ENCODE measurements at regions not wholly inside any gene's neighbourhood (a gene's known extent, or its start where the extent isn't known, plus 50 kb on each side); places are given as distances from the start of the nearest gene placed in this dataset.
"Not testable (repeated sequence)": the region's sequence is repeated elsewhere in the genome, so short reads cannot be mapped to it uniquely, and the experiment has no call there.

DNA sequence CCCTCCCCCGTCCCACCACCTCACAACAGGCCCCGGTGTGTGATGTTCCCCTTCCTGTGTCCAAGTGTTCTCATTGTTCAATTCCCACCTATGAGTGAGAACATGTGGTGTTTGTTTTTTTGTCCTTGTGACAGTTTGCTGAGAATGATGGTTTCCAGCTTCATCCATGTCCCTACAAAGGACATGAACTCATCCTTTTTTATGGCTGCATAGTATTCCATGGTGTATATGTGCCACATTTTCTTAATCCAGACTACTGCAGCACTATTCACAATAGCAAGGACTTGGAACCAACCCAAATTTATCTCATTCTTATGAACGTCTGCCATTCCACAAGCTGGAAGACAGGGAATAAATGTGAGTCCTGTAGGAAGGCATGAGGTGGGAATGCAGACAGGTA lies 79.6 kb upstream of the SLC6A11 start:
- TF ChIP-seq, protein P1, sequence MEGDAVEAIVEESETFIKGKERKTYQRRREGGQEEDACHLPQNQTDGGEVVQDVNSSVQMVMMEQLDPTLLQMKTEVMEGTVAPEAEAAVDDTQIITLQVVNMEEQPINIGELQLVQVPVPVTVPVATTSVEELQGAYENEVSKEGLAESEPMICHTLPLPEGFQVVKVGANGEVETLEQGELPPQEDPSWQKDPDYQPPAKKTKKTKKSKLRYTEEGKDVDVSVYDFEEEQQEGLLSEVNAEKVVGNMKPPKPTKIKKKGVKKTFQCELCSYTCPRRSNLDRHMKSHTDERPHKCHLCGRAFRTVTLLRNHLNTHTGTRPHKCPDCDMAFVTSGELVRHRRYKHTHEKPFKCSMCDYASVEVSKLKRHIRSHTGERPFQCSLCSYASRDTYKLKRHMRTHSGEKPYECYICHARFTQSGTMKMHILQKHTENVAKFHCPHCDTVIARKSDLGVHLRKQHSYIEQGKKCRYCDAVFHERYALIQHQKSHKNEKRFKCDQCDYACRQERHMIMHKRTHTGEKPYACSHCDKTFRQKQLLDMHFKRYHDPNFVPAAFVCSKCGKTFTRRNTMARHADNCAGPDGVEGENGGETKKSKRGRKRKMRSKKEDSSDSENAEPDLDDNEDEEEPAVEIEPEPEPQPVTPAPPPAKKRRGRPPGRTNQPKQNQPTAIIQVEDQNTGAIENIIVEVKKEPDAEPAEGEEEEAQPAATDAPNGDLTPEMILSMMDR (IDR thresholded peaks at IDR 0.05) = not testable (repeated sequence)
- TF ChIP-seq POLR2A (IDR thresholded peaks at IDR 0.05) = not testable (repeated sequence)

Measured in testis (tissue), 2 donors.